ENCODE measurements at regions not wholly inside any gene's neighbourhood (a gene's known extent, or its start where the extent isn't known, plus 50 kb on each side); places are given as distances from the start of the nearest gene placed in this dataset.

DNA sequence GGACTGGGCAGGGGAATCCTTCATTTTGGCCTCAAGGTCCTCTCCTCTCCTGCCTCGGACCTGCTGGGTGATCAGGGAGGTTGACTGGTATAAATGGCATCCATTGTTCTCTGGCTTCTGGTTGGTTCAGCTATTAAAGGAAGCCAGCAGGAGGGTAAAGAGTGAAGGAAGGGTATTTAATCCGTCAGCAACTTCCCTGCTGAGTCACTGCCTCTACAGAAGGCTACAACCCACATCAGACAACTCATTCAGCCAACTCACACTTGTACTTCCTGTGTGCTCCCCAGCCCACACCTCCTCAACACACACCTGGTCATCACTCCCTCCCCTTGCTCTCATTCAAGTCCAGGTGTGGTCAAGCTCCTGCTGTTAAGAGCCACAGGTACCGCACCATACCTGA is 68.3 kb upstream of the MRPS9 start:
- Histone ChIP-seq H3K27ac (replicated peaks) (no peak overlapping the region), H3K27me3 (ENCODE audit: insufficient read depth, poor library complexity, severe bottlenecking) (no peaks in the 10 kb centered on the region), H3K4me3 (replicated peaks; ENCODE audit: insufficient read depth, low read length) (no peak overlapping the region)
- TF ChIP-seq POLR2AphosphoS5 (IDR thresholded peaks at IDR 0.05; ENCODE audit: low read depth) = no peak
- TF ChIP-seq, protein P1, sequence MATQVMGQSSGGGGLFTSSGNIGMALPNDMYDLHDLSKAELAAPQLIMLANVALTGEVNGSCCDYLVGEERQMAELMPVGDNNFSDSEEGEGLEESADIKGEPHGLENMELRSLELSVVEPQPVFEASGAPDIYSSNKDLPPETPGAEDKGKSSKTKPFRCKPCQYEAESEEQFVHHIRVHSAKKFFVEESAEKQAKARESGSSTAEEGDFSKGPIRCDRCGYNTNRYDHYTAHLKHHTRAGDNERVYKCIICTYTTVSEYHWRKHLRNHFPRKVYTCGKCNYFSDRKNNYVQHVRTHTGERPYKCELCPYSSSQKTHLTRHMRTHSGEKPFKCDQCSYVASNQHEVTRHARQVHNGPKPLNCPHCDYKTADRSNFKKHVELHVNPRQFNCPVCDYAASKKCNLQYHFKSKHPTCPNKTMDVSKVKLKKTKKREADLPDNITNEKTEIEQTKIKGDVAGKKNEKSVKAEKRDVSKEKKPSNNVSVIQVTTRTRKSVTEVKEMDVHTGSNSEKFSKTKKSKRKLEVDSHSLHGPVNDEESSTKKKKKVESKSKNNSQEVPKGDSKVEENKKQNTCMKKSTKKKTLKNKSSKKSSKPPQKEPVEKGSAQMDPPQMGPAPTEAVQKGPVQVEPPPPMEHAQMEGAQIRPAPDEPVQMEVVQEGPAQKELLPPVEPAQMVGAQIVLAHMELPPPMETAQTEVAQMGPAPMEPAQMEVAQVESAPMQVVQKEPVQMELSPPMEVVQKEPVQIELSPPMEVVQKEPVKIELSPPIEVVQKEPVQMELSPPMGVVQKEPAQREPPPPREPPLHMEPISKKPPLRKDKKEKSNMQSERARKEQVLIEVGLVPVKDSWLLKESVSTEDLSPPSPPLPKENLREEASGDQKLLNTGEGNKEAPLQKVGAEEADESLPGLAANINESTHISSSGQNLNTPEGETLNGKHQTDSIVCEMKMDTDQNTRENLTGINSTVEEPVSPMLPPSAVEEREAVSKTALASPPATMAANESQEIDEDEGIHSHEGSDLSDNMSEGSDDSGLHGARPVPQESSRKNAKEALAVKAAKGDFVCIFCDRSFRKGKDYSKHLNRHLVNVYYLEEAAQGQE (IDR thresholded peaks at IDR 0.05; ENCODE audit: insufficient replicate concordance, low read depth) = no peak
- no peak for DNase-seq (ENCODE audit: low read depth in 1 of 2, low spot score in 1 of 2)

DNA sequence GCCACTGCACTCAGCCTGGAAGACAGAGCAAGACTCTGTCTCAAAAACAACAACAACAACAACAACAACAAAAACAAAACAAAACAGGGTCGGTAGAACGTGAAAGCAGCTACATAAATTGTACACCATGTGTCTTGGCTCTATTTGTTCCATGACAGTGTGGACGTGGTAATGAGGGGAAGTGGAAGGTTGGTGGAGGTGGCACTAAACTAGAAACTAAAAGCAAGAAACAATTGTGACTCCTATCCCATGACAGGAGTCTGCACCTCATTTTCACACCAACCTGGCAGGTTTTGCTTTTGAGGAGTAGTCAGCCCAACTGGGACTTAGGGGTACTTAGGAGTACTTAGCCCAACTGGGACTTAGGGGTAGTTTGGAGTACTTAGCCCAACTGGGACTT is 62.5 kb upstream of the MRPS9 start:
- H3K4me3 ChIP-seq (replicated peaks; ENCODE audit: insufficient read depth, low read length) = no peak overlapping the region
- no peaks in the 10 kb centered on the region for H3K27me3 ChIP-seq (ENCODE audit: insufficient read depth, poor library complexity, severe bottlenecking)
- H3K27ac ChIP-seq (replicated peaks) = no peak overlapping the region
- DNase-seq (ENCODE audit: low read depth in 1 of 2, low spot score in 1 of 2) = no peak
- TF ChIP-seq SPI1 (IDR thresholded peaks at IDR 0.05; ENCODE audit: borderline replicate concordance, low read depth) (no peak; the same call in 1 of the 2 replicates), CTCF (IDR thresholded peaks at IDR 0.05; ENCODE audit: insufficient read depth, low read length) (no peak), GABPA (IDR thresholded peaks at IDR 0.05; ENCODE audit: low read depth) (no peak), POLR2AphosphoS5 (IDR thresholded peaks at IDR 0.05; ENCODE audit: low read depth) (no peak)
- TF ChIP-seq, protein P1 (IDR thresholded peaks at IDR 0.05; ENCODE audit: insufficient replicate concordance, low read depth) = no peak

DNA sequence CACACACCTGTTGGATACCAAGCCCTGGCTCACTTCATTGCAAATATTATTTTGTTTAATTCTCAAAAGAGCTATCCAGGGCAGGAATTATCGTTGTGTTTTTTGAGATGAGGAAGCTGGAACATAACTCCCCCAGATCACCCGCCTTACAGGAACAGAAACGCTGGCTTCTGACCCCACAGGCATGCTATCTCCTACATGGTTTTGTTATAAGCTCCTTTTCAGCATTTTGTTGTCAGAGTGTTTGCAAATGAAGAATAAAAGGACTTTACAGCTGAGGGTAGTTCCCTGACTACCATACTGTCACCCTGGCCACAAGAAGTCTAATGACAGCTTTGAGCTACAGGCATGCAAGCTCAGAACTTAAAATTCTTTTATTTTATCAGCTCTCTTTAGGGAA is 62.0 kb upstream of the MRPS9 start:
- H3K27ac ChIP-seq (replicated peaks) = peak overlapping the region; percentile 11
- no peaks in the 10 kb centered on the region for H3K27me3 ChIP-seq (ENCODE audit: insufficient read depth, poor library complexity, severe bottlenecking)
- DNase-seq (ENCODE audit: low read depth in 1 of 2, low spot score in 1 of 2) = peak in 1 of 2 experiments; percentile 14
- TF ChIP-seq GABPA (IDR thresholded peaks at IDR 0.05; ENCODE audit: low read depth) (no peak), SPI1 (IDR thresholded peaks at IDR 0.05; ENCODE audit: borderline replicate concordance, low read depth) (no peak), POLR2AphosphoS5 (IDR thresholded peaks at IDR 0.05; ENCODE audit: low read depth) (no peak), CTCF (IDR thresholded peaks at IDR 0.05; ENCODE audit: insufficient read depth, low read length) (no peak)
- TF ChIP-seq, protein P1 (IDR thresholded peaks at IDR 0.05; ENCODE audit: insufficient replicate concordance, low read depth) = no peak
- H3K4me3 ChIP-seq (replicated peaks; ENCODE audit: insufficient read depth, low read length) = no peak overlapping the region

All from HL-60 (cell line).